HCT116 (cell line): ENCODE measurements at regions not wholly inside any gene's neighbourhood (a gene's known extent, or its start where the extent isn't known, plus 50 kb on each side); places are given as distances from the start of the nearest gene placed in this dataset.

Source experiments
- ATAC-seq: fragments of 200-7000 bp; cut with Tn5 transposase; 2 replicates; pipeline ENCODE4 v1.9.1; 2020; ENCODE audit warnings: mild to moderate bottlenecking, moderate library complexity
- BruUV-seq: library from RNA; stranded (reverse); fragments of 400-500 nt; replicated peaks from 2 replicates; lab custom pipeline; 2021; lab: Mats Ljungman, UMichigan
- CTCF ChIA-PET: fragments of 300-600 bp; sonication (Branson Sonifier 250); formaldehyde crosslinking; loops from one replicate; lab custom pipeline; 2021; ENCODE audit warnings: antibody characterized with exemption; lab: Charles Lee
- POLR2A ChIA-PET: fragments of 300-600, 350-600 bp; sonication (Branson Sonifier 250); formaldehyde crosslinking; loops from one replicate; lab custom pipeline; 2021; ENCODE audit warnings: antibody characterized with exemption; lab: Charles Lee
- RAD21 ChIA-PET, 2 experiments: fragments of 300-600 bp; sonication (Branson Sonifier 250); formaldehyde crosslinking; loops; one replicate each; lab custom pipeline; 2023; ENCODE audit warnings: low total read pairs in 2 of 2; ENCODE audit not compliant: uncharacterized antibody in 2 of 2, unreplicated experiment in 2 of 2, low non-redundant PET in 1 of 2; lab: Charles Lee
- DNase-seq: peaks from one replicate; pipeline ENCODE4 v3.0.0-alpha.2; 2010; ENCODE audit warnings: low read depth, low spot score
- H2AFZ ChIP-seq: fragments of 200-600 bp; shearing (Covaris generic), sonication (generic); 2 replicates; pipeline ENCODE4 v1.6.1; 2017; ENCODE audit warnings: low read depth, mixed run types, mixed read lengths, antibody characterized with exemption, low read length; ENCODE audit not compliant: poor library complexity, severe bottlenecking
- H3K27ac ChIP-seq: 2 replicates; pipeline ENCODE4 v1.5.1; 2012; ENCODE audit warnings: low read depth, low read length
- H3K27me3 ChIP-seq: fragments of 200-600 bp; sonication (generic); 2 replicates; pipeline ENCODE4 v1.6.1; 2016; ENCODE audit warnings: mixed run types, low read length, mixed read lengths; ENCODE audit not compliant: insufficient read depth
- H3K36me3 ChIP-seq, 2 experiments: fragments of 200-500 bp in 1 of 2; fragments of 200-600 bp in 1 of 2; sonication (Bioruptor generic) in 1 of 2; sonication (generic) in 1 of 2; 2 replicates each; pipeline versions ENCODE4 v1.5.1 to v1.6.1; 2014 to 2016; ENCODE audit warnings: low read length in 2 of 2, inconsistent platforms in 1 of 2, mixed read lengths in 1 of 2, mixed run types in 1 of 2; ENCODE audit not compliant: insufficient read depth in 2 of 2, control insufficient read depth in 1 of 2
- H3K4me1 ChIP-seq, 2 experiments: fragments of 200-600 bp in 1 of 2; sonication (generic) in 1 of 2; 2 replicates each; pipeline versions ENCODE4 v1.5.1 to v1.6.1; 2012 to 2017; ENCODE audit warnings: low read length in 2 of 2, inconsistent platforms in 1 of 2, mild to moderate bottlenecking in 1 of 2, mixed read lengths in 1 of 2, mixed run types in 1 of 2, moderate library complexity in 1 of 2; ENCODE audit not compliant: insufficient read depth in 2 of 2, control insufficient read depth in 1 of 2
- H3K4me2 ChIP-seq: fragments of 200-600 bp; sonication (generic); 2 replicates; pipeline ENCODE4 v1.6.1; 2017; ENCODE audit warnings: mixed run types, low read length, mixed read lengths
- H3K4me3 ChIP-seq, 2 experiments: fragments of 200-600 bp in 1 of 2; sonication (generic) in 1 of 2; replicated peaks in 1 of 2; 2 replicates each; pipeline ENCODE4 v1.5.1; 2011 to 2016; ENCODE audit warnings: low read length in 2 of 2, control low read depth in 1 of 2, low read depth in 1 of 2, mild to moderate bottlenecking in 1 of 2, mixed read lengths in 1 of 2, mixed run types in 1 of 2
- H3K79me2 ChIP-seq: fragments of 200-600 bp; sonication (generic); 2 replicates; pipeline ENCODE4 v1.6.1; 2017; ENCODE audit warnings: mild to moderate bottlenecking, mixed run types, low read length, moderate library complexity, mixed read lengths; ENCODE audit not compliant: insufficient read depth
- H3K9ac ChIP-seq: fragments of 200-600 bp; sonication (generic); 2 replicates; pipeline ENCODE4 v1.6.1; 2016; ENCODE audit warnings: low read length, mixed read lengths
- H3K9me2 ChIP-seq: fragments of 200-600 bp; sonication (generic), shearing (Covaris generic); 2 replicates; pipeline ENCODE4 v1.6.1; 2017; ENCODE audit warnings: mixed run types, mild to moderate bottlenecking, moderate library complexity; ENCODE audit not compliant: insufficient read depth
- H3K9me3 ChIP-seq, 2 experiments: fragments of 200-500 bp in 1 of 2; fragments of 200-600 bp in 1 of 2; sonication (Bioruptor generic) in 1 of 2; sonication (generic) in 1 of 2; 2 replicates each; pipeline ENCODE4 v1.6.1; 2014 to 2017; ENCODE audit warnings: low read length in 2 of 2, mixed read lengths in 2 of 2, inconsistent platforms in 1 of 2, low read depth in 1 of 2, mild to moderate bottlenecking in 1 of 2, mixed run types in 1 of 2, moderate library complexity in 1 of 2; ENCODE audit not compliant: control insufficient read depth in 1 of 2, insufficient read depth in 1 of 2
- H4K20me1 ChIP-seq: fragments of 200-600 bp; sonication (generic), shearing (Covaris generic); 2 replicates; pipeline ENCODE4 v1.6.1; 2017; ENCODE audit warnings: mixed run types, mild to moderate bottlenecking, moderate library complexity; ENCODE audit not compliant: insufficient read depth
- ELF1 ChIP-seq: IDR thresholded peaks from 2 replicates; pipeline ENCODE4 v1.6.1; 2012; ENCODE audit warnings: low read depth, borderline replicate concordance
- EZH2 ChIP-seq: fragments of 200-600 bp; sonication (generic); IDR thresholded peaks from 2 replicates; pipeline ENCODE4 v1.6.1; 2017; ENCODE audit warnings: antibody characterized with exemption, mixed run types
- JUND ChIP-seq: IDR thresholded peaks from 2 replicates; pipeline ENCODE4 v1.6.1; 2012
- RAD21 ChIP-seq: IDR thresholded peaks from 2 replicates; pipeline ENCODE4 v1.6.1; 2012; ENCODE audit warnings: low read depth, mild to moderate bottlenecking
- YY1 ChIP-seq: IDR thresholded peaks from 2 replicates; pipeline ENCODE4 v1.6.1; 2011; ENCODE audit warnings: low read length, low read depth, moderate library complexity, mild to moderate bottlenecking; ENCODE audit not compliant: insufficient replicate concordance; ENCODE audit errors: extremely low read depth
- intact Hi-C: fragments of 100-400 bp; cut with micrococcal nuclease; formaldehyde crosslinking; loops from 2 replicates; pipeline ENCODE4 v1.10.0; 2022
- TF ChIP-seq, protein P1 (sequence below): IDR thresholded peaks from 2 replicates; pipeline ENCODE4 v1.6.1; 2011; ENCODE audit warnings: mild to moderate bottlenecking, low read length, moderate library complexity; ENCODE audit not compliant: insufficient replicate concordance; ENCODE audit errors: extremely low read depth
- TF ChIP-seq, protein P2 (sequence below): IDR thresholded peaks from 2 replicates; pipeline ENCODE4 v1.6.1; 2012; ENCODE audit warnings: low read depth
- TF ChIP-seq, protein P3 (sequence below), 3 experiments: fragments of 200-600 bp in 1 of 3; sonication (generic) in 1 of 3; IDR thresholded peaks in 2 of 3; conservative IDR thresholded peaks in 1 of 3; 2 replicates each; pipeline ENCODE4 v1.5.1; 2012 to 2017; ENCODE audit warnings: low read depth in 2 of 3, low read length in 2 of 3, antibody characterized with exemption in 1 of 3, borderline replicate concordance in 1 of 3, control low read depth in 1 of 3, mild to moderate bottlenecking in 1 of 3, mixed read lengths in 1 of 3, mixed run types in 1 of 3, moderate library complexity in 1 of 3; ENCODE audit not compliant: insufficient read depth in 1 of 3

DNA sequence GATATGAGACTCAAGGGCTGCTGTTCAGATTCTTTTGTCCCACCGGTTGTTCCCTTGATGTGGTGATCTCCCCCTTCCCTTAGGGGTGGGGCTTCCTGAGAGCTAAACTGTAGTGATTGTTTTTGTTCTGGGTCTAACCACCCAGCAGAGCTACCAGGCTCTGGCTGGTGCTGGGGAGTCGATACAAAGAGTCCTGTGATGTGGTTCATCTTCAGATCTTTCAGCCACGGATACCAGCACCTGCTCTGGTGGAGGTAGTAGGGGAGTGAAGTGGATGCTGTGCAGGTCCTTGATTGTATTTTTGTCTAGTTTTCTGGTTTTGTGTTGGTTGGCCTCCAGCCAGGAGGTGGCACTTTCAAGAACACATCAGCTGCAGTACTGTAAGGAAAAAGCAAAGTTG, 801.6 kb downstream of the EPHA7 start:
- TF ChIP-seq JUND, result no peak
- TF ChIP-seq RAD21, result no peak
- TF ChIP-seq EZH2, result no peak
- TF ChIP-seq, protein P1, sequence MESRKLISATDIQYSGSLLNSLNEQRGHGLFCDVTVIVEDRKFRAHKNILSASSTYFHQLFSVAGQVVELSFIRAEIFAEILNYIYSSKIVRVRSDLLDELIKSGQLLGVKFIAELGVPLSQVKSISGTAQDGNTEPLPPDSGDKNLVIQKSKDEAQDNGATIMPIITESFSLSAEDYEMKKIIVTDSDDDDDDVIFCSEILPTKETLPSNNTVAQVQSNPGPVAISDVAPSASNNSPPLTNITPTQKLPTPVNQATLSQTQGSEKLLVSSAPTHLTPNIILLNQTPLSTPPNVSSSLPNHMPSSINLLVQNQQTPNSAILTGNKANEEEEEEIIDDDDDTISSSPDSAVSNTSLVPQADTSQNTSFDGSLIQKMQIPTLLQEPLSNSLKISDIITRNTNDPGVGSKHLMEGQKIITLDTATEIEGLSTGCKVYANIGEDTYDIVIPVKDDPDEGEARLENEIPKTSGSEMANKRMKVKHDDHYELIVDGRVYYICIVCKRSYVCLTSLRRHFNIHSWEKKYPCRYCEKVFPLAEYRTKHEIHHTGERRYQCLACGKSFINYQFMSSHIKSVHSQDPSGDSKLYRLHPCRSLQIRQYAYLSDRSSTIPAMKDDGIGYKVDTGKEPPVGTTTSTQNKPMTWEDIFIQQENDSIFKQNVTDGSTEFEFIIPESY, result no peak
- TF ChIP-seq YY1, result no peak
- TF ChIP-seq, protein P2, sequence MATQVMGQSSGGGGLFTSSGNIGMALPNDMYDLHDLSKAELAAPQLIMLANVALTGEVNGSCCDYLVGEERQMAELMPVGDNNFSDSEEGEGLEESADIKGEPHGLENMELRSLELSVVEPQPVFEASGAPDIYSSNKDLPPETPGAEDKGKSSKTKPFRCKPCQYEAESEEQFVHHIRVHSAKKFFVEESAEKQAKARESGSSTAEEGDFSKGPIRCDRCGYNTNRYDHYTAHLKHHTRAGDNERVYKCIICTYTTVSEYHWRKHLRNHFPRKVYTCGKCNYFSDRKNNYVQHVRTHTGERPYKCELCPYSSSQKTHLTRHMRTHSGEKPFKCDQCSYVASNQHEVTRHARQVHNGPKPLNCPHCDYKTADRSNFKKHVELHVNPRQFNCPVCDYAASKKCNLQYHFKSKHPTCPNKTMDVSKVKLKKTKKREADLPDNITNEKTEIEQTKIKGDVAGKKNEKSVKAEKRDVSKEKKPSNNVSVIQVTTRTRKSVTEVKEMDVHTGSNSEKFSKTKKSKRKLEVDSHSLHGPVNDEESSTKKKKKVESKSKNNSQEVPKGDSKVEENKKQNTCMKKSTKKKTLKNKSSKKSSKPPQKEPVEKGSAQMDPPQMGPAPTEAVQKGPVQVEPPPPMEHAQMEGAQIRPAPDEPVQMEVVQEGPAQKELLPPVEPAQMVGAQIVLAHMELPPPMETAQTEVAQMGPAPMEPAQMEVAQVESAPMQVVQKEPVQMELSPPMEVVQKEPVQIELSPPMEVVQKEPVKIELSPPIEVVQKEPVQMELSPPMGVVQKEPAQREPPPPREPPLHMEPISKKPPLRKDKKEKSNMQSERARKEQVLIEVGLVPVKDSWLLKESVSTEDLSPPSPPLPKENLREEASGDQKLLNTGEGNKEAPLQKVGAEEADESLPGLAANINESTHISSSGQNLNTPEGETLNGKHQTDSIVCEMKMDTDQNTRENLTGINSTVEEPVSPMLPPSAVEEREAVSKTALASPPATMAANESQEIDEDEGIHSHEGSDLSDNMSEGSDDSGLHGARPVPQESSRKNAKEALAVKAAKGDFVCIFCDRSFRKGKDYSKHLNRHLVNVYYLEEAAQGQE, result no peak
- TF ChIP-seq, protein P3, sequence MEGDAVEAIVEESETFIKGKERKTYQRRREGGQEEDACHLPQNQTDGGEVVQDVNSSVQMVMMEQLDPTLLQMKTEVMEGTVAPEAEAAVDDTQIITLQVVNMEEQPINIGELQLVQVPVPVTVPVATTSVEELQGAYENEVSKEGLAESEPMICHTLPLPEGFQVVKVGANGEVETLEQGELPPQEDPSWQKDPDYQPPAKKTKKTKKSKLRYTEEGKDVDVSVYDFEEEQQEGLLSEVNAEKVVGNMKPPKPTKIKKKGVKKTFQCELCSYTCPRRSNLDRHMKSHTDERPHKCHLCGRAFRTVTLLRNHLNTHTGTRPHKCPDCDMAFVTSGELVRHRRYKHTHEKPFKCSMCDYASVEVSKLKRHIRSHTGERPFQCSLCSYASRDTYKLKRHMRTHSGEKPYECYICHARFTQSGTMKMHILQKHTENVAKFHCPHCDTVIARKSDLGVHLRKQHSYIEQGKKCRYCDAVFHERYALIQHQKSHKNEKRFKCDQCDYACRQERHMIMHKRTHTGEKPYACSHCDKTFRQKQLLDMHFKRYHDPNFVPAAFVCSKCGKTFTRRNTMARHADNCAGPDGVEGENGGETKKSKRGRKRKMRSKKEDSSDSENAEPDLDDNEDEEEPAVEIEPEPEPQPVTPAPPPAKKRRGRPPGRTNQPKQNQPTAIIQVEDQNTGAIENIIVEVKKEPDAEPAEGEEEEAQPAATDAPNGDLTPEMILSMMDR (IDR thresholded peaks at IDR 0.05 in 2 of 3, conservative IDR thresholded peaks at IDR 0.05 in 1 of 3; ENCODE audit: borderline replicate concordance in 1 of 3, insufficient read depth in 1 of 3, low read depth in 2 of 3, low read length in 2 of 3), result no peak
- TF ChIP-seq ELF1, result no peak
- Histone ChIP-seq H2AFZ (no peak overlapping the region), H3K36me3 (no peaks in the 10 kb centered on the region), H3K79me2 (no peaks in the 10 kb centered on the region), H3K9ac (no peak overlapping the region), H3K9me2 (no peaks in the 10 kb centered on the region), H3K4me1 (no peaks in the 10 kb centered on the region), H3K4me2 (no peak overlapping the region), H3K9me3 (peaks cover 0 to 19% of the 10 kb centered on the region in 2 experiments; a peak in 2 of 4 replicates), H4K20me1 (no peaks in the 10 kb centered on the region), H3K27ac (no peak overlapping the region), H3K27me3 (no peaks in the 10 kb centered on the region), H3K4me3 (no peak overlapping the region)
- no TSS peak for BruUV-seq
- ChIA-PET POLR2A (no interaction called here), RAD21 (no interaction called here), CTCF (no interaction called here)
- ATAC-seq (no peak), DNase-seq (no peak)
- intact Hi-C loops, result no loop called here
